HepG2 (cell line): ENCODE measurements at regions not wholly inside any gene's neighbourhood (a gene's known extent, or its start where the extent isn't known, plus 50 kb on each side); places are given as distances from the start of the nearest gene placed in this dataset.

Experiments used
- HNF4G ChIP-seq, 2 experiments: sonication (generic) in 1 of 2; formaldehyde crosslinking in 1 of 2; IDR thresholded peaks; 2 replicates each; pipeline versions ENCODE4 v1.4.0 to v1.6.1; 2011 to 2020; ENCODE audit warnings: borderline replicate concordance in 2 of 2, low read depth in 2 of 2, mild to moderate bottlenecking in 2 of 2, low read length in 1 of 2, missing genetic modification reagents in 1 of 2, moderate library complexity in 1 of 2
- IRX3 ChIP-seq: sonication (generic); formaldehyde crosslinking; IDR thresholded peaks from 2 replicates; pipeline ENCODE4 v1.8.1; 2023; ENCODE audit warnings: mild to moderate bottlenecking, low read depth, missing genetic modification reagents, borderline replicate concordance
- PATZ1 ChIP-seq: sonication (generic); formaldehyde crosslinking; IDR thresholded peaks from 2 replicates; pipeline ENCODE4 v1.4.0; 2020; ENCODE audit warnings: missing genetic modification reagents
- POLR2G ChIP-seq: fragments of 200-400 bp; formaldehyde crosslinking; IDR thresholded peaks from 2 replicates; pipeline ENCODE4 v1.6.1; 2018; ENCODE audit warnings: mild to moderate bottlenecking, low read depth, low read length, moderate library complexity
- SRSF1 ChIP-seq: fragments of 200-400 bp; formaldehyde crosslinking; optimal IDR thresholded peaks from 2 replicates; pipeline ENCODE3; 2017; ENCODE audit warnings: mild to moderate bottlenecking, low read depth, low read length, moderate library complexity
- TFE3 ChIP-seq: IDR thresholded peaks from 2 replicates; pipeline ENCODE4 v1.6.1; 2016
- YY1 ChIP-seq: IDR thresholded peaks from 2 replicates; pipeline ENCODE4 v1.6.1; 2011; ENCODE audit warnings: low read length, low read depth, moderate library complexity, mild to moderate bottlenecking; ENCODE audit not compliant: insufficient read depth, insufficient replicate concordance
- ZBTB7B ChIP-seq: sonication (generic); formaldehyde crosslinking; IDR thresholded peaks from 2 replicates; pipeline ENCODE4 v1.4.0; 2020; ENCODE audit warnings: missing genetic modification reagents
- ZNF281 ChIP-seq: sonication (generic); formaldehyde crosslinking; IDR thresholded peaks from 2 replicates; pipeline ENCODE4 v1.4.0; 2020; ENCODE audit warnings: missing genetic modification reagents, borderline replicate concordance
- ZNF749 ChIP-seq: sonication (generic); formaldehyde crosslinking; IDR thresholded peaks from 2 replicates; pipeline ENCODE4 v1.8.0; 2022; ENCODE audit warnings: mild to moderate bottlenecking, missing genetic modification reagents, moderate library complexity, borderline replicate concordance

GRCh38 chr5:139734539-139734916 is 61.1 kb upstream of the PSD2 start (continued):
- peak; percentile 82 for TF ChIP-seq ZBTB7B (CRISPR knock-in tag)
- 0 out of 2 replicates have a peak, but pooled peaks have one; percentile 24 for TF ChIP-seq ZNF749 (CRISPR knock-in tag)
- TF ChIP-seq PATZ1 (CRISPR knock-in tag) = peak; percentile 49; the same call in 1 of the 2 replicates
- TF ChIP-seq TFE3 (CRISPR knock-in tag) = peak; percentile 24; the same call in 1 of the 2 replicates
- peak; percentile 14 for TF ChIP-seq SRSF1
- TF ChIP-seq HNF4G (IDR thresholded peaks at IDR 0.05; ENCODE audit: borderline replicate concordance, low read depth, low read length) = 0 out of 2 replicates have a peak, but pooled peaks have one; percentile 18
- no peak for TF ChIP-seq HNF4G (CRISPR knock-in tag; IDR thresholded peaks at IDR 0.05; ENCODE audit: borderline replicate concordance, low read depth)
- TF ChIP-seq POLR2G = no peak
- 0 out of 2 replicates have a peak, but pooled peaks have one; percentile 19 for TF ChIP-seq IRX3
- TF ChIP-seq YY1 = peak; percentile 40
- 0 out of 2 replicates have a peak, but pooled peaks have one; percentile 2 for TF ChIP-seq ZNF281
